WTC11 (cell line): ENCODE measurements at regions not wholly inside any gene's neighbourhood (a gene's known extent, or its start where the extent isn't known, plus 50 kb on each side); places are given as distances from the start of the nearest gene placed in this dataset.

Source experiments
- ATAC-seq: fragments of 200-7000 bp; cut with Tn5 transposase; 2 replicates; pipeline ENCODE4 v1.10.0; 2021; ENCODE audit warnings: mild to moderate bottlenecking, moderate library complexity
- CTCF ChIA-PET: fragments of 300-600 bp; sonication (Branson Sonifier 250); formaldehyde crosslinking; loops from one replicate; lab custom pipeline; 2021; ENCODE audit warnings: antibody characterized with exemption; lab: Charles Lee
- POLR2A ChIA-PET: fragments of 350-600 bp; sonication (Branson Sonifier 250); formaldehyde crosslinking; loops from one replicate; lab custom pipeline; 2021; ENCODE audit warnings: antibody characterized with exemption; lab: Charles Lee
- DNase-seq: peaks from one replicate; pipeline ENCODE4 v3.0.0; 2021; ENCODE audit warnings: low spot score
- H3K27ac Mint-ChIP-seq: 2 replicates; pipeline ENCODE4 v1.8.0; 2021; ENCODE audit warnings: mixed read lengths
- H3K27me3 Mint-ChIP-seq: 2 replicates; pipeline ENCODE4 v1.8.0; 2021; ENCODE audit warnings: low read depth, mild to moderate bottlenecking, moderate library complexity, mixed read lengths
- H3K36me3 Mint-ChIP-seq: 2 replicates; pipeline ENCODE4 v1.8.0; 2021; ENCODE audit warnings: mixed read lengths
- H3K4me1 Mint-ChIP-seq: 2 replicates; pipeline ENCODE4 v1.8.0; 2022; ENCODE audit warnings: mixed read lengths
- H3K4me3 Mint-ChIP-seq: 2 replicates; pipeline ENCODE4 v1.8.0; 2021; ENCODE audit warnings: mild to moderate bottlenecking, moderate library complexity, mixed read lengths
- H3K9me3 Mint-ChIP-seq: 2 replicates; pipeline ENCODE4 v1.8.0; 2021; ENCODE audit warnings: mixed read lengths
- ATF1 ChIP-seq: sonication (generic); formaldehyde crosslinking; IDR thresholded peaks from 2 replicates; pipeline ENCODE4 v1.8.1; 2023; ENCODE audit warnings: mild to moderate bottlenecking, moderate library complexity, missing genetic modification reagents
- CREB1 ChIP-seq: sonication (generic); formaldehyde crosslinking; IDR thresholded peaks from 2 replicates; pipeline ENCODE4 v1.8.0; 2023; ENCODE audit warnings: mild to moderate bottlenecking, missing genetic modification reagents
- CTCF ChIP-seq: fragments of 200-600 bp; IDR thresholded peaks from 2 replicates; pipeline ENCODE4 v1.8.0; 2022; ENCODE audit warnings: antibody characterized with exemption
- E2F5 ChIP-seq: sonication (generic); formaldehyde crosslinking; IDR thresholded peaks from 2 replicates; pipeline ENCODE4 v1.8.1; 2022; ENCODE audit warnings: mild to moderate bottlenecking, moderate library complexity, missing genetic modification reagents
- ELF4 ChIP-seq: sonication (generic); formaldehyde crosslinking; IDR thresholded peaks from 2 replicates; pipeline ENCODE4 v1.8.1; 2022; ENCODE audit warnings: low read depth, mild to moderate bottlenecking, moderate library complexity, missing genetic modification reagents
- GRHL2 ChIP-seq: fragments of 250-450 bp; sonication (Bioruptor Pico); IDR thresholded peaks from 2 replicates; pipeline ENCODE4 v1.8.0; 2022; ENCODE audit warnings: mild to moderate bottlenecking, moderate library complexity; ENCODE audit not compliant: insufficient replicate concordance, severe bottlenecking
- IRF1 ChIP-seq: sonication (generic); formaldehyde crosslinking; IDR thresholded peaks from 2 replicates; pipeline ENCODE4 v1.8.0; 2023; ENCODE audit warnings: missing genetic modification reagents
- NFE2L1 ChIP-seq: sonication (generic); formaldehyde crosslinking; IDR thresholded peaks from 2 replicates; pipeline ENCODE4 v1.8.1; 2023; ENCODE audit warnings: missing genetic modification reagents
- NR1H2 ChIP-seq: sonication (generic); formaldehyde crosslinking; IDR thresholded peaks from 2 replicates; pipeline ENCODE4 v1.9.0; 2021; ENCODE audit warnings: mild to moderate bottlenecking, moderate library complexity, missing genetic modification reagents
- NR2C2 ChIP-seq: sonication (generic); formaldehyde crosslinking; IDR thresholded peaks from 2 replicates; pipeline ENCODE4 v1.8.0; 2022; ENCODE audit warnings: mild to moderate bottlenecking, missing genetic modification reagents
- OVOL2 ChIP-seq: fragments of 250-450 bp; sonication (Bioruptor Pico); IDR thresholded peaks from 2 replicates; pipeline ENCODE4 v1.9.0; 2021; ENCODE audit warnings: mild to moderate bottlenecking, borderline replicate concordance
- PREB ChIP-seq: sonication (generic); formaldehyde crosslinking; IDR thresholded peaks from 2 replicates; pipeline ENCODE4 v1.8.1; 2022; ENCODE audit warnings: mild to moderate bottlenecking, missing genetic modification reagents, moderate library complexity, borderline replicate concordance
- SOX15 ChIP-seq: fragments of 250-450 bp; sonication (Bioruptor Pico); IDR thresholded peaks from 2 replicates; pipeline ENCODE4 v1.9.0; 2021; ENCODE audit warnings: mild to moderate bottlenecking
- TCF7 ChIP-seq: sonication (generic); formaldehyde crosslinking; IDR thresholded peaks from 2 replicates; pipeline ENCODE4 v1.8.0; 2022; ENCODE audit warnings: mild to moderate bottlenecking, low read depth, missing genetic modification reagents, moderate library complexity
- USF1 ChIP-seq: sonication (generic); formaldehyde crosslinking; IDR thresholded peaks from 2 replicates; pipeline ENCODE4 v1.8.0; 2022; ENCODE audit warnings: mild to moderate bottlenecking, missing genetic modification reagents
- USF2 ChIP-seq: sonication (generic); formaldehyde crosslinking; IDR thresholded peaks from 2 replicates; pipeline ENCODE4 v1.8.1; 2023; ENCODE audit warnings: mild to moderate bottlenecking, missing genetic modification reagents, moderate library complexity
- ZBTB21 ChIP-seq: sonication (generic); formaldehyde crosslinking; IDR thresholded peaks from 2 replicates; pipeline ENCODE4 v1.8.1; 2023; ENCODE audit warnings: mild to moderate bottlenecking, missing genetic modification reagents, borderline replicate concordance
- ZNF317 ChIP-seq: sonication (generic); formaldehyde crosslinking; IDR thresholded peaks from 2 replicates; pipeline ENCODE4 v1.8.1; 2023; ENCODE audit warnings: low read depth, mild to moderate bottlenecking, moderate library complexity, missing genetic modification reagents, borderline replicate concordance
- ZNF396 ChIP-seq: fragments of 250-450 bp; sonication (Bioruptor Pico); IDR thresholded peaks from 2 replicates; pipeline ENCODE4 v1.8.0; 2021; ENCODE audit warnings: mild to moderate bottlenecking, moderate library complexity, borderline replicate concordance
- ZNF423 ChIP-seq: fragments of 250-450 bp; sonication (Bioruptor Pico); IDR thresholded peaks from 2 replicates; pipeline ENCODE4 v2.1.2; 2022; ENCODE audit warnings: mild to moderate bottlenecking, moderate library complexity
- ZNF512 ChIP-seq: sonication (generic); formaldehyde crosslinking; IDR thresholded peaks from 2 replicates; pipeline ENCODE4 v1.8.1; 2022; ENCODE audit warnings: missing genetic modification reagents, borderline replicate concordance

- POLR2A ChIA-PET = interaction anchor here (0.6 kb wide), 1 partner anchor 715 kb away, joined by 3 read pairs; no protein-coding TSS in a partner anchor
- H3K4me3 Mint-ChIP-seq = no peak overlapping the region
Observed at GRCh38 chr11:98296091-98296880, 724.5 kb upstream of the CNTN5 start.

GRCh38 chr11:98300719-98301118, 720.0 kb upstream of the CNTN5 start:
- DNase-seq (no peak), ATAC-seq (no peak)
- Mint-ChIP-seq H3K9me3 (no peaks in the 10 kb centered on the region), H3K27ac (no peak overlapping the region), H3K27me3 (no peaks in the 10 kb centered on the region), H3K36me3 (no peaks in the 10 kb centered on the region), H3K4me1 (peaks cover 10% of the 10 kb centered on the region; the same call in 1 of the 2 replicates), H3K4me3 (no peak overlapping the region)
- POLR2A ChIA-PET = interaction anchor here (0.8 kb wide), 1 partner anchor 664 kb away, joined by 3 read pairs; no protein-coding TSS in a partner anchor
- CTCF ChIA-PET = no interaction called here
- no peak for TF ChIP-seq E2F5 (CRISPR knock-in tag)
- TF ChIP-seq ZNF396 = no peak
- no peak for TF ChIP-seq CREB1 (CRISPR knock-in tag)
- TF ChIP-seq NR1H2 (CRISPR knock-in tag) = no peak
- no peak for TF ChIP-seq SOX15 (CRISPR knock-in tag)
- TF ChIP-seq NFE2L1 (CRISPR knock-in tag) = no peak
- no peak for TF ChIP-seq ATF1 (CRISPR knock-in tag)
- no peak for TF ChIP-seq USF2
- TF ChIP-seq GRHL2 = no peak
- TF ChIP-seq TCF7 (CRISPR knock-in tag) = no peak
- TF ChIP-seq ZBTB21 (CRISPR knock-in tag) = no peak
- TF ChIP-seq OVOL2 = no peak
- TF ChIP-seq ZNF317 (CRISPR knock-in tag) = no peak
- TF ChIP-seq ELF4 (CRISPR knock-in tag) = no peak
- no peak for TF ChIP-seq ZNF423 (CRISPR knock-in tag)
- no peak for TF ChIP-seq USF1
- TF ChIP-seq NR2C2 (CRISPR knock-in tag) = no peak
- TF ChIP-seq PREB (CRISPR knock-in tag) = no peak

More at GRCh38 chr11:98296091-98296880, 724.5 kb upstream of the CNTN5 start:
- H3K4me1 Mint-ChIP-seq = peaks cover 13% of the 10 kb centered on the region; the same call in 1 of the 2 replicates
- TF ChIP-seq CREB1 (CRISPR knock-in tag) (no peak), IRF1 (no peak), CTCF (no peak), ZNF512 (no peak)
- H3K27ac Mint-ChIP-seq = no peak overlapping the region
- DNase-seq = no peak
- H3K36me3 Mint-ChIP-seq = no peaks in the 10 kb centered on the region
- ATAC-seq = no peak
- CTCF ChIA-PET = no interaction called here
- H3K9me3 Mint-ChIP-seq = no peaks in the 10 kb centered on the region
- H3K27me3 Mint-ChIP-seq = no peaks in the 10 kb centered on the region
